ENCODE measurements at regions not wholly inside any gene's neighbourhood (a gene's known extent, or its start where the extent isn't known, plus 50 kb on each side); places are given as distances from the start of the nearest gene placed in this dataset.
"Not testable (repeated sequence)": the region's sequence is repeated elsewhere in the genome, so short reads cannot be mapped to it uniquely, and the experiment has no call there.

GRCh38 chr11:87743007-87743406 is 432.2 kb downstream of the RAB38 start:
- DNase-seq: no peak

- DNase-seq: no peak
These were observed 434.3 kb downstream of the RAB38 start for GRCh38 chr11:87740968-87741367.

- no peak for DNase-seq
These were observed 434.8 kb downstream of the RAB38 start for GRCh38 chr11:87740451-87740850.

GRCh38 chr11:87739766-87740165 is 435.5 kb downstream of the RAB38 start:
- DNase-seq: no peak

GRCh38 chr11:87739261-87739660 is 436.0 kb downstream of the RAB38 start:
- DNase-seq: no peak

GRCh38 chr11:87736928-87737327 is 438.3 kb downstream of the RAB38 start:
- no peak for DNase-seq

GRCh38 chr11:87726506-87726905 is 448.7 kb downstream of the RAB38 start:
- no peak for DNase-seq

- DNase-seq: no peak
These were observed 450.9 kb downstream of the RAB38 start for GRCh38 chr11:87724358-87724757.

GRCh38 chr11:87722756-87723565 is 452.3 kb downstream of the RAB38 start:
- DNase-seq: peak; percentile 0 to 3

- no peak for DNase-seq
These were observed 455.7 kb downstream of the RAB38 start for GRCh38 chr11:87719326-87720073.

GRCh38 chr11:87712802-87713202 is 462.4 kb downstream of the RAB38 start:
- no peak for DNase-seq

- DNase-seq: no peak
These were observed 462.9 kb downstream of the RAB38 start for GRCh38 chr11:87712391-87712790.

- DNase-seq: not testable (repeated sequence)
These were observed 471.7 kb downstream of the RAB38 start for GRCh38 chr11:87703589-87703988.

GRCh38 chr11:87675993-87676392 is 499.2 kb downstream of the RAB38 start:
- DNase-seq: no peak

GRCh38 chr11:87666730-87667129 is 508.5 kb downstream of the RAB38 start:
- DNase-seq: no peak

- DNase-seq: no peak
These were observed 513.0 kb downstream of the RAB38 start for GRCh38 chr11:87662287-87662686.

- no peak for DNase-seq
These were observed 514.1 kb downstream of the RAB38 start for GRCh38 chr11:87660926-87661660.

GRCh38 chr11:87659807-87660206 is 515.4 kb downstream of the RAB38 start:
- DNase-seq: no peak

- no peak for DNase-seq
These were observed 529.6 kb downstream of the RAB38 start for GRCh38 chr11:87645626-87646025.

- no peak for DNase-seq
These were observed 535.4 kb downstream of the RAB38 start for GRCh38 chr11:87639753-87640364.

- DNase-seq: no peak
These were observed 540.2 kb downstream of the RAB38 start for GRCh38 chr11:87635001-87635400.

GRCh38 chr11:87634331-87634730 is 540.9 kb downstream of the RAB38 start:
- no peak for DNase-seq

- no peak for DNase-seq
These were observed 546.3 kb downstream of the RAB38 start for GRCh38 chr11:87628957-87629356.
